DND-41 (cell line): ENCODE measurements at regions not wholly inside any gene's neighbourhood (a gene's known extent, or its start where the extent isn't known, plus 50 kb on each side); places are given as distances from the start of the nearest gene placed in this dataset.

Experiments used
- CTCF ChIP-seq: IDR thresholded peaks from 2 replicates; pipeline ENCODE4 v1.5.1; 2012; ENCODE audit warnings: borderline replicate concordance, low read length, moderate library complexity, mild to moderate bottlenecking; ENCODE audit not compliant: poor library complexity, severe bottlenecking; ENCODE audit errors: extremely low read depth
- EZH2 ChIP-seq: IDR thresholded peaks from 3 replicates; pipeline ENCODE4 v1.6.1; 2012; ENCODE audit warnings: borderline replicate concordance, low read depth, mild to moderate bottlenecking, moderate library complexity, low read length, inconsistent platforms; ENCODE audit not compliant: severe bottlenecking

GRCh38 chr18:44035554-44035953 is 645.1 kb upstream of the SETBP1 start:
- TF ChIP-seq CTCF (no peak), EZH2 (no peak)
